Liver (tissue), 8 donors: ENCODE measurements at regions not wholly inside any gene's neighbourhood (a gene's known extent, or its start where the extent isn't known, plus 50 kb on each side); places are given as distances from the start of the nearest gene placed in this dataset.

Source experiments
- DNase-seq: peaks from one replicate; pipeline ENCODE4 v3.0.0-alpha.2; 2017; ENCODE audit warnings: low spot score
- H3K27ac ChIP-seq, 2 donors: one replicate each; pipeline ENCODE4 v1.7.0; 2013; ENCODE audit warnings: inconsistent platforms in 2 of 2, low read length in 2 of 2, control low read depth in 1 of 2, low read depth in 1 of 2, mild to moderate bottlenecking in 1 of 2
- H3K27me3 ChIP-seq, 4 donors: one replicate each; pipeline versions ENCODE4 v1.6.1 to v1.7.0; 2013; ENCODE audit warnings: low read length in 3 of 4, inconsistent platforms in 1 of 4, mild to moderate bottlenecking in 1 of 4, moderate library complexity in 1 of 4; ENCODE audit not compliant: control insufficient read depth in 4 of 4, insufficient read depth in 4 of 4
- H3K36me3 ChIP-seq, 4 donors: one replicate each; pipeline versions ENCODE4 v1.6.1 to v1.7.0; 2013; ENCODE audit warnings: low read length in 3 of 4, mild to moderate bottlenecking in 3 of 4, low read depth in 1 of 4, moderate library complexity in 1 of 4; ENCODE audit not compliant: control insufficient read depth in 4 of 4, insufficient read depth in 3 of 4
- H3K4me1 ChIP-seq, 4 donors: one replicate each; pipeline versions ENCODE4 v1.6.1 to v1.7.0; 2013; ENCODE audit warnings: low read length in 3 of 4, mild to moderate bottlenecking in 3 of 4, moderate library complexity in 1 of 4; ENCODE audit not compliant: control insufficient read depth in 4 of 4, insufficient read depth in 4 of 4
- H3K4me3 ChIP-seq, 3 donors: one replicate each; pipeline versions ENCODE4 v1.6.1 to v1.7.0; 2013; ENCODE audit warnings: low read length in 3 of 3, control low read depth in 1 of 3, low read depth in 1 of 3, mild to moderate bottlenecking in 1 of 3
- H3K9ac ChIP-seq, 2 donors: one replicate each; pipeline ENCODE4 v1.7.0; 2013; ENCODE audit warnings: low read length in 2 of 2, mild to moderate bottlenecking in 2 of 2, moderate library complexity in 2 of 2, control low read depth in 1 of 2, low read depth in 1 of 2
- H3K9me3 ChIP-seq, 4 donors: one replicate each; pipeline versions ENCODE4 v1.6.1 to v1.7.0; 2013; ENCODE audit warnings: low read length in 3 of 4; ENCODE audit not compliant: control insufficient read depth in 4 of 4
- EGR1 ChIP-seq, 2 donors: IDR thresholded peaks; 2 replicates each; pipeline ENCODE4 v1.6.1; 2016 to 2018; ENCODE audit warnings: antibody characterized with exemption in 2 of 2, low read depth in 2 of 2
- FOXA1 ChIP-seq: IDR thresholded peaks from 2 replicates; pipeline ENCODE4 v1.6.1; 2016; ENCODE audit warnings: antibody characterized with exemption
- FOXA2 ChIP-seq: IDR thresholded peaks from 2 replicates; pipeline ENCODE4 v1.6.1; 2016; ENCODE audit warnings: antibody characterized with exemption
- GABPA ChIP-seq, 2 donors: IDR thresholded peaks in 1 of 2; conservative IDR thresholded peaks in 1 of 2; 2 replicates each; pipeline ENCODE4 v1.6.1; 2016; ENCODE audit warnings: antibody characterized with exemption in 2 of 2, mild to moderate bottlenecking in 1 of 2, moderate library complexity in 1 of 2
- HNF4A ChIP-seq, 2 donors: conservative IDR thresholded peaks; 2 replicates each; pipeline ENCODE4 v1.6.1; 2016; ENCODE audit warnings: antibody characterized with exemption in 2 of 2, mild to moderate bottlenecking in 2 of 2
- HNF4G ChIP-seq: IDR thresholded peaks from 2 replicates; pipeline ENCODE4 v1.6.1; 2016; ENCODE audit warnings: antibody characterized with exemption
- JUND ChIP-seq, 2 donors: IDR thresholded peaks; 2 replicates each; pipeline ENCODE4 v1.6.1; 2016; ENCODE audit warnings: antibody characterized with exemption in 2 of 2
- NR2F2 ChIP-seq: IDR thresholded peaks from 2 replicates; pipeline ENCODE4 v1.6.1; 2016; ENCODE audit warnings: antibody characterized with exemption
- RAD21 ChIP-seq, 2 donors: IDR thresholded peaks; 2 replicates each; pipeline ENCODE4 v1.6.1; 2016; ENCODE audit warnings: antibody characterized with exemption in 2 of 2, mild to moderate bottlenecking in 2 of 2
- RXRA ChIP-seq, 2 donors: IDR thresholded peaks; 2 replicates each; pipeline ENCODE4 v1.6.1; 2017 to 2018; ENCODE audit warnings: antibody characterized with exemption in 2 of 2, mild to moderate bottlenecking in 1 of 2
- SP1 ChIP-seq: IDR thresholded peaks from 2 replicates; pipeline ENCODE4 v1.6.1; 2018; ENCODE audit warnings: antibody characterized with exemption, mild to moderate bottlenecking
- TAF1 ChIP-seq: conservative IDR thresholded peaks from 2 replicates; pipeline ENCODE4 v1.6.1; 2016; ENCODE audit warnings: antibody characterized with exemption, mild to moderate bottlenecking
- YY1 ChIP-seq: IDR thresholded peaks from 2 replicates; pipeline ENCODE4 v1.6.1; 2016; ENCODE audit warnings: antibody characterized with exemption, mild to moderate bottlenecking
- WGBS: extraction: QIAGEN DNeasy Blood & Tissue Kit; methylation state at CpG from one replicate; pipeline ENCODE4 v1.1.7; 2013; 5-methylcytosine and 5-hydroxymethylcytosine counted together
- TF ChIP-seq, protein P1 (sequence below): IDR thresholded peaks from 2 replicates; pipeline ENCODE4 v1.6.1; 2016; ENCODE audit warnings: antibody characterized with exemption
- TF ChIP-seq, protein P2 (sequence below): IDR thresholded peaks from 2 replicates; pipeline ENCODE4 v1.6.1; 2016; ENCODE audit warnings: antibody characterized with exemption, mild to moderate bottlenecking
- TF ChIP-seq, protein P3 (sequence below): fragments of 150-350 bp; IDR thresholded peaks from 2 replicates; pipeline ENCODE4 v1.5.1; 2017; ENCODE audit warnings: improper control_type of control experiment, low read depth, low read length; ENCODE audit not compliant: missing input control
- TF ChIP-seq, protein P4 (sequence below): IDR thresholded peaks from 2 replicates; pipeline ENCODE4 v1.6.1; 2016; ENCODE audit warnings: antibody characterized with exemption
- TF ChIP-seq, protein P5 (sequence below): IDR thresholded peaks from 2 replicates; pipeline ENCODE4 v1.6.1; 2016; ENCODE audit warnings: antibody characterized with exemption
- donor health status: healthy.
- donor health status: healthy.
- donor health status: healthy.
- donor health status: healthy.
- donor health status: healthy.

DNA sequence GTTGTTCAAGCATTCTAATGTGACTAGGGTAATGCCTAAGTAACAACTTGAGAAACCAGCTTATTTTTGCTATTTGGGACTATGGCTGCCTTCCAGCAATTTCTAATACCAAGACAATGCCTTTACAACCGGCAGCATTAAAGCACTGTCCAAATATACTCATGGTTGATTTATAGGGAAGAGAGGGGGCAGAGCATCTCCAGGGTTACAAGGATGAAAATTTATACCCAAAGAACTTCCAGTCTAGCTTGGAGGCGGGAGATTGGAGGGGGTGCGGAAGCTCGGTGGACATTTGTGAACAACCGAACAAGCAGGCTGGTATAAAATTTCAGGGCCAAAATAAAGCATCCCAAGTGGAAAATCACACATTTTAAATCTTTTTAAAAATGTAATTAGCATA lies 79.4 kb upstream of the FOXN2 start (continued):
- TF ChIP-seq YY1 (no peak), HNF4G (no peak), FOXA2 (no peak)
- TF ChIP-seq, protein P1, sequence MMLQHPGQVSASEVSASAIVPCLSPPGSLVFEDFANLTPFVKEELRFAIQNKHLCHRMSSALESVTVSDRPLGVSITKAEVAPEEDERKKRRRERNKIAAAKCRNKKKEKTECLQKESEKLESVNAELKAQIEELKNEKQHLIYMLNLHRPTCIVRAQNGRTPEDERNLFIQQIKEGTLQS, result no peak

DNA sequence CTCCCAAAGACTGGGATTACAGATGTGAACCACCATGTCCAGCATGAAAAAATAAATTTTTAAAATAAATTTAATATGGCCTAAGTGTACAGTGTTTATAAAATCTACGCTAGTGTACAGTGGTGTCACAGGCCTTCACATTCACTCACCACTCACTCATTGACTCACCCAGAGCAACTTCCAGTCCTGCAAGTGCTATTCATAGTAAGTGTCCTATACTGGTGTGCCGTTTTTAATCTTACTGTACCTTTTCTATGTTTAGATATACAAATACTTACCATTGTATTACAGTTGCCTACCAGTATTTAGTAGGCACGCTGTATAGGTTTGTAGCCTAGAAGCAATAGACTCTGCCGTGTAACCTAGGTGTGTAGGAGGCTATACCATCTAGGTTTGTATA lies 76.1 kb upstream of the FOXN2 start:
- no peaks in the 10 kb centered on the region for H3K36me3 ChIP-seq
- no peak overlapping the region for H3K4me3 ChIP-seq
- H3K27ac ChIP-seq, result no peak overlapping the region
- TF ChIP-seq, protein P2, sequence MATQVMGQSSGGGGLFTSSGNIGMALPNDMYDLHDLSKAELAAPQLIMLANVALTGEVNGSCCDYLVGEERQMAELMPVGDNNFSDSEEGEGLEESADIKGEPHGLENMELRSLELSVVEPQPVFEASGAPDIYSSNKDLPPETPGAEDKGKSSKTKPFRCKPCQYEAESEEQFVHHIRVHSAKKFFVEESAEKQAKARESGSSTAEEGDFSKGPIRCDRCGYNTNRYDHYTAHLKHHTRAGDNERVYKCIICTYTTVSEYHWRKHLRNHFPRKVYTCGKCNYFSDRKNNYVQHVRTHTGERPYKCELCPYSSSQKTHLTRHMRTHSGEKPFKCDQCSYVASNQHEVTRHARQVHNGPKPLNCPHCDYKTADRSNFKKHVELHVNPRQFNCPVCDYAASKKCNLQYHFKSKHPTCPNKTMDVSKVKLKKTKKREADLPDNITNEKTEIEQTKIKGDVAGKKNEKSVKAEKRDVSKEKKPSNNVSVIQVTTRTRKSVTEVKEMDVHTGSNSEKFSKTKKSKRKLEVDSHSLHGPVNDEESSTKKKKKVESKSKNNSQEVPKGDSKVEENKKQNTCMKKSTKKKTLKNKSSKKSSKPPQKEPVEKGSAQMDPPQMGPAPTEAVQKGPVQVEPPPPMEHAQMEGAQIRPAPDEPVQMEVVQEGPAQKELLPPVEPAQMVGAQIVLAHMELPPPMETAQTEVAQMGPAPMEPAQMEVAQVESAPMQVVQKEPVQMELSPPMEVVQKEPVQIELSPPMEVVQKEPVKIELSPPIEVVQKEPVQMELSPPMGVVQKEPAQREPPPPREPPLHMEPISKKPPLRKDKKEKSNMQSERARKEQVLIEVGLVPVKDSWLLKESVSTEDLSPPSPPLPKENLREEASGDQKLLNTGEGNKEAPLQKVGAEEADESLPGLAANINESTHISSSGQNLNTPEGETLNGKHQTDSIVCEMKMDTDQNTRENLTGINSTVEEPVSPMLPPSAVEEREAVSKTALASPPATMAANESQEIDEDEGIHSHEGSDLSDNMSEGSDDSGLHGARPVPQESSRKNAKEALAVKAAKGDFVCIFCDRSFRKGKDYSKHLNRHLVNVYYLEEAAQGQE, result no peak
- no peak for TF ChIP-seq TAF1
- no peak for TF ChIP-seq FOXA2
- no peak for TF ChIP-seq JUND (IDR thresholded peaks at IDR 0.05)
- no peak for TF ChIP-seq HNF4G
- no peak for TF ChIP-seq SP1
- no peak for TF ChIP-seq RAD21 (IDR thresholded peaks at IDR 0.05)
- no peak for TF ChIP-seq NR2F2
- no peak for TF ChIP-seq HNF4A (conservative IDR thresholded peaks at IDR 0.05)
- TF ChIP-seq GABPA (IDR thresholded peaks at IDR 0.05 in 1 of 2, conservative IDR thresholded peaks at IDR 0.05 in 1 of 2), result no peak
- TF ChIP-seq, protein P3, sequence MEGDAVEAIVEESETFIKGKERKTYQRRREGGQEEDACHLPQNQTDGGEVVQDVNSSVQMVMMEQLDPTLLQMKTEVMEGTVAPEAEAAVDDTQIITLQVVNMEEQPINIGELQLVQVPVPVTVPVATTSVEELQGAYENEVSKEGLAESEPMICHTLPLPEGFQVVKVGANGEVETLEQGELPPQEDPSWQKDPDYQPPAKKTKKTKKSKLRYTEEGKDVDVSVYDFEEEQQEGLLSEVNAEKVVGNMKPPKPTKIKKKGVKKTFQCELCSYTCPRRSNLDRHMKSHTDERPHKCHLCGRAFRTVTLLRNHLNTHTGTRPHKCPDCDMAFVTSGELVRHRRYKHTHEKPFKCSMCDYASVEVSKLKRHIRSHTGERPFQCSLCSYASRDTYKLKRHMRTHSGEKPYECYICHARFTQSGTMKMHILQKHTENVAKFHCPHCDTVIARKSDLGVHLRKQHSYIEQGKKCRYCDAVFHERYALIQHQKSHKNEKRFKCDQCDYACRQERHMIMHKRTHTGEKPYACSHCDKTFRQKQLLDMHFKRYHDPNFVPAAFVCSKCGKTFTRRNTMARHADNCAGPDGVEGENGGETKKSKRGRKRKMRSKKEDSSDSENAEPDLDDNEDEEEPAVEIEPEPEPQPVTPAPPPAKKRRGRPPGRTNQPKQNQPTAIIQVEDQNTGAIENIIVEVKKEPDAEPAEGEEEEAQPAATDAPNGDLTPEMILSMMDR, result no peak
- TF ChIP-seq FOXA1, result no peak
- TF ChIP-seq, protein P1, result no peak
- TF ChIP-seq YY1, result no peak
- TF ChIP-seq, protein P4, sequence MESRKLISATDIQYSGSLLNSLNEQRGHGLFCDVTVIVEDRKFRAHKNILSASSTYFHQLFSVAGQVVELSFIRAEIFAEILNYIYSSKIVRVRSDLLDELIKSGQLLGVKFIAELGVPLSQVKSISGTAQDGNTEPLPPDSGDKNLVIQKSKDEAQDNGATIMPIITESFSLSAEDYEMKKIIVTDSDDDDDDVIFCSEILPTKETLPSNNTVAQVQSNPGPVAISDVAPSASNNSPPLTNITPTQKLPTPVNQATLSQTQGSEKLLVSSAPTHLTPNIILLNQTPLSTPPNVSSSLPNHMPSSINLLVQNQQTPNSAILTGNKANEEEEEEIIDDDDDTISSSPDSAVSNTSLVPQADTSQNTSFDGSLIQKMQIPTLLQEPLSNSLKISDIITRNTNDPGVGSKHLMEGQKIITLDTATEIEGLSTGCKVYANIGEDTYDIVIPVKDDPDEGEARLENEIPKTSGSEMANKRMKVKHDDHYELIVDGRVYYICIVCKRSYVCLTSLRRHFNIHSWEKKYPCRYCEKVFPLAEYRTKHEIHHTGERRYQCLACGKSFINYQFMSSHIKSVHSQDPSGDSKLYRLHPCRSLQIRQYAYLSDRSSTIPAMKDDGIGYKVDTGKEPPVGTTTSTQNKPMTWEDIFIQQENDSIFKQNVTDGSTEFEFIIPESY, result no peak
- no peak for TF ChIP-seq RXRA (IDR thresholded peaks at IDR 0.05)
- no peak for TF ChIP-seq EGR1 (IDR thresholded peaks at IDR 0.05; ENCODE audit: low read depth in 2 of 2)
- TF ChIP-seq, protein P5, sequence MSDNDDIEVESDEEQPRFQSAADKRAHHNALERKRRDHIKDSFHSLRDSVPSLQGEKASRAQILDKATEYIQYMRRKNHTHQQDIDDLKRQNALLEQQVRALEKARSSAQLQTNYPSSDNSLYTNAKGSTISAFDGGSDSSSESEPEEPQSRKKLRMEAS, result no peak
- no peaks in the 10 kb centered on the region for H3K4me1 ChIP-seq
- 92% methylated on average over 4 of the region's 4 CpGs for WGBS
- no peak overlapping the region for H3K9ac ChIP-seq
- H3K27me3 ChIP-seq, result no peaks in the 10 kb centered on the region
- DNase-seq, result no peak
- no peaks in the 10 kb centered on the region for H3K9me3 ChIP-seq
